ENCODE measurements at regions not wholly inside any gene's neighbourhood (a gene's known extent, or its start where the extent isn't known, plus 50 kb on each side); places are given as distances from the start of the nearest gene placed in this dataset.

GRCh38 chr2:67516899-67517530 is 119.9 kb downstream of the ETAA1 start:
- Histone ChIP-seq H3K36me3 (ENCODE audit: control insufficient read depth in 2 of 2, insufficient read depth in 2 of 2, low read length in 2 of 2) (no peaks in the 10 kb centered on the region), H3K9me3 (ENCODE audit: control insufficient read depth in 2 of 2, low read length in 2 of 2) (no peaks in the 10 kb centered on the region), H3K27ac (ENCODE audit: low read length) (no peak overlapping the region), H3K4me3 (ENCODE audit: low read length in 2 of 2) (no peak overlapping the region), H3K27me3 (ENCODE audit: control insufficient read depth in 1 of 2, insufficient read depth in 2 of 2, low read length in 2 of 2) (no peaks in the 10 kb centered on the region), H3K4me1 (ENCODE audit: control insufficient read depth, insufficient read depth, low read length) (peaks cover 4% of the 10 kb centered on the region), H3K9ac (ENCODE audit: low read length in 2 of 2) (no peak overlapping the region)

- no peak overlapping the region for H3K27ac ChIP-seq (ENCODE audit: low read length)
- no peaks in the 10 kb centered on the region for H3K9me3 ChIP-seq (ENCODE audit: control insufficient read depth in 2 of 2, low read length in 2 of 2)
- no peaks in the 10 kb centered on the region for H3K36me3 ChIP-seq (ENCODE audit: control insufficient read depth in 2 of 2, insufficient read depth in 2 of 2, low read length in 2 of 2)
- no peaks in the 10 kb centered on the region for H3K27me3 ChIP-seq (ENCODE audit: control insufficient read depth in 1 of 2, insufficient read depth in 2 of 2, low read length in 2 of 2)
- H3K9ac ChIP-seq (ENCODE audit: low read length in 2 of 2): no peak overlapping the region
- H3K4me1 ChIP-seq (ENCODE audit: control insufficient read depth, insufficient read depth, low read length): peaks cover 4% of the 10 kb centered on the region
- no peak overlapping the region for H3K4me3 ChIP-seq (ENCODE audit: low read length in 2 of 2)
Observed at GRCh38 chr2:67522148-67522547, 125.0 kb downstream of the ETAA1 start.

GRCh38 chr2:67524213-67524612 is 127.1 kb downstream of the ETAA1 start:
- H3K27me3 ChIP-seq (ENCODE audit: control insufficient read depth in 1 of 2, insufficient read depth in 2 of 2, low read length in 2 of 2): no peaks in the 10 kb centered on the region
- no peak overlapping the region for H3K4me3 ChIP-seq (ENCODE audit: low read length in 2 of 2)
- H3K27ac ChIP-seq (ENCODE audit: low read length): no peak overlapping the region
- H3K36me3 ChIP-seq (ENCODE audit: control insufficient read depth in 2 of 2, insufficient read depth in 2 of 2, low read length in 2 of 2): no peaks in the 10 kb centered on the region
- no peak overlapping the region for H3K9ac ChIP-seq (ENCODE audit: low read length in 2 of 2)
- H3K9me3 ChIP-seq (ENCODE audit: control insufficient read depth in 2 of 2, low read length in 2 of 2): no peaks in the 10 kb centered on the region
- H3K4me1 ChIP-seq (ENCODE audit: control insufficient read depth, insufficient read depth, low read length): no peaks in the 10 kb centered on the region

- H3K9me3 ChIP-seq (ENCODE audit: control insufficient read depth in 2 of 2, low read length in 2 of 2): no peaks in the 10 kb centered on the region
- H3K36me3 ChIP-seq (ENCODE audit: control insufficient read depth in 2 of 2, insufficient read depth in 2 of 2, low read length in 2 of 2): no peaks in the 10 kb centered on the region
- no peaks in the 10 kb centered on the region for H3K4me1 ChIP-seq (ENCODE audit: control insufficient read depth, insufficient read depth, low read length)
- no peaks in the 10 kb centered on the region for H3K27me3 ChIP-seq (ENCODE audit: control insufficient read depth in 1 of 2, insufficient read depth in 2 of 2, low read length in 2 of 2)
- no peak overlapping the region for H3K27ac ChIP-seq (ENCODE audit: low read length)
- no peak overlapping the region for H3K9ac ChIP-seq (ENCODE audit: low read length in 2 of 2)
- no peak overlapping the region for H3K4me3 ChIP-seq (ENCODE audit: low read length in 2 of 2)
Observed at GRCh38 chr2:67524777-67525176, 127.6 kb downstream of the ETAA1 start.

GRCh38 chr2:67526283-67526682 is 129.2 kb downstream of the ETAA1 start:
- Histone ChIP-seq H3K9me3 (ENCODE audit: control insufficient read depth in 2 of 2, low read length in 2 of 2) (no peaks in the 10 kb centered on the region), H3K4me3 (ENCODE audit: low read length in 2 of 2) (no peak overlapping the region), H3K36me3 (ENCODE audit: control insufficient read depth in 2 of 2, insufficient read depth in 2 of 2, low read length in 2 of 2) (no peaks in the 10 kb centered on the region), H3K27ac (ENCODE audit: low read length) (no peak overlapping the region), H3K27me3 (ENCODE audit: control insufficient read depth in 1 of 2, insufficient read depth in 2 of 2, low read length in 2 of 2) (no peaks in the 10 kb centered on the region), H3K9ac (ENCODE audit: low read length in 2 of 2) (no peak overlapping the region), H3K4me1 (ENCODE audit: control insufficient read depth, insufficient read depth, low read length) (no peaks in the 10 kb centered on the region)

- no peaks in the 10 kb centered on the region for H3K36me3 ChIP-seq (ENCODE audit: control insufficient read depth in 2 of 2, insufficient read depth in 2 of 2, low read length in 2 of 2)
- H3K27me3 ChIP-seq (ENCODE audit: control insufficient read depth in 1 of 2, insufficient read depth in 2 of 2, low read length in 2 of 2): no peaks in the 10 kb centered on the region
- no peak overlapping the region for H3K4me3 ChIP-seq (ENCODE audit: low read length in 2 of 2)
- no peaks in the 10 kb centered on the region for H3K4me1 ChIP-seq (ENCODE audit: control insufficient read depth, insufficient read depth, low read length)
- no peak overlapping the region for H3K27ac ChIP-seq (ENCODE audit: low read length)
- H3K9ac ChIP-seq (ENCODE audit: low read length in 2 of 2): no peak overlapping the region
- no peaks in the 10 kb centered on the region for H3K9me3 ChIP-seq (ENCODE audit: control insufficient read depth in 2 of 2, low read length in 2 of 2)
Observed at GRCh38 chr2:67528320-67528719, 131.2 kb downstream of the ETAA1 start.

- H3K36me3 ChIP-seq (ENCODE audit: control insufficient read depth in 2 of 2, insufficient read depth in 2 of 2, low read length in 2 of 2): no peaks in the 10 kb centered on the region
- H3K9ac ChIP-seq (ENCODE audit: low read length in 2 of 2): no peak overlapping the region
- H3K4me1 ChIP-seq (ENCODE audit: control insufficient read depth, insufficient read depth, low read length): no peaks in the 10 kb centered on the region
- no peak overlapping the region for H3K27ac ChIP-seq (ENCODE audit: low read length)
- no peaks in the 10 kb centered on the region for H3K27me3 ChIP-seq (ENCODE audit: control insufficient read depth in 1 of 2, insufficient read depth in 2 of 2, low read length in 2 of 2)
- H3K4me3 ChIP-seq (ENCODE audit: low read length in 2 of 2): no peak overlapping the region
- peaks cover 0 to 2% of the 10 kb centered on the region in 2 donors for H3K9me3 ChIP-seq (ENCODE audit: control insufficient read depth in 2 of 2, low read length in 2 of 2)
Observed at GRCh38 chr2:67532387-67532786, 135.3 kb downstream of the ETAA1 start.

- no peaks in the 10 kb centered on the region for H3K27me3 ChIP-seq (ENCODE audit: control insufficient read depth in 1 of 2, insufficient read depth in 2 of 2, low read length in 2 of 2)
- no peaks in the 10 kb centered on the region for H3K4me1 ChIP-seq (ENCODE audit: control insufficient read depth, insufficient read depth, low read length)
- no peak overlapping the region for H3K27ac ChIP-seq (ENCODE audit: low read length)
- H3K9me3 ChIP-seq (ENCODE audit: control insufficient read depth in 2 of 2, low read length in 2 of 2): peaks cover 0 to 2% of the 10 kb centered on the region in 2 donors
- H3K4me3 ChIP-seq (ENCODE audit: low read length in 2 of 2): no peak overlapping the region
- H3K9ac ChIP-seq (ENCODE audit: low read length in 2 of 2): no peak overlapping the region
- no peaks in the 10 kb centered on the region for H3K36me3 ChIP-seq (ENCODE audit: control insufficient read depth in 2 of 2, insufficient read depth in 2 of 2, low read length in 2 of 2)
Observed at GRCh38 chr2:67534745-67535144, 137.6 kb downstream of the ETAA1 start.

GRCh38 chr2:67540962-67541361 is 143.8 kb downstream of the ETAA1 start:
- H3K27me3 ChIP-seq (ENCODE audit: control insufficient read depth in 1 of 2, insufficient read depth in 2 of 2, low read length in 2 of 2): no peaks in the 10 kb centered on the region
- H3K9me3 ChIP-seq (ENCODE audit: control insufficient read depth in 2 of 2, low read length in 2 of 2): peaks cover 0 to 2% of the 10 kb centered on the region in 2 donors
- H3K9ac ChIP-seq (ENCODE audit: low read length in 2 of 2): no peak overlapping the region
- H3K36me3 ChIP-seq (ENCODE audit: control insufficient read depth in 2 of 2, insufficient read depth in 2 of 2, low read length in 2 of 2): no peaks in the 10 kb centered on the region
- H3K27ac ChIP-seq (ENCODE audit: low read length): no peak overlapping the region
- H3K4me1 ChIP-seq (ENCODE audit: control insufficient read depth, insufficient read depth, low read length): no peaks in the 10 kb centered on the region
- H3K4me3 ChIP-seq (ENCODE audit: low read length in 2 of 2): no peak overlapping the region

- H3K36me3 ChIP-seq (ENCODE audit: control insufficient read depth in 2 of 2, insufficient read depth in 2 of 2, low read length in 2 of 2): no peaks in the 10 kb centered on the region
- H3K4me1 ChIP-seq (ENCODE audit: control insufficient read depth, insufficient read depth, low read length): no peaks in the 10 kb centered on the region
- H3K4me3 ChIP-seq (ENCODE audit: low read length in 2 of 2): no peak overlapping the region
- H3K9me3 ChIP-seq (ENCODE audit: control insufficient read depth in 2 of 2, low read length in 2 of 2): no peaks in the 10 kb centered on the region
- no peak overlapping the region for H3K27ac ChIP-seq (ENCODE audit: low read length)
- H3K27me3 ChIP-seq (ENCODE audit: control insufficient read depth in 1 of 2, insufficient read depth in 2 of 2, low read length in 2 of 2): no peaks in the 10 kb centered on the region
- H3K9ac ChIP-seq (ENCODE audit: low read length in 2 of 2): no peak overlapping the region
Observed at GRCh38 chr2:67544286-67544685, 147.2 kb downstream of the ETAA1 start.

- Histone ChIP-seq H3K4me1 (ENCODE audit: control insufficient read depth, insufficient read depth, low read length) (no peaks in the 10 kb centered on the region), H3K9me3 (ENCODE audit: control insufficient read depth in 2 of 2, low read length in 2 of 2) (no peaks in the 10 kb centered on the region), H3K36me3 (ENCODE audit: control insufficient read depth in 2 of 2, insufficient read depth in 2 of 2, low read length in 2 of 2) (no peaks in the 10 kb centered on the region), H3K4me3 (ENCODE audit: low read length in 2 of 2) (no peak overlapping the region), H3K27ac (ENCODE audit: low read length) (no peak overlapping the region), H3K27me3 (ENCODE audit: control insufficient read depth in 1 of 2, insufficient read depth in 2 of 2, low read length in 2 of 2) (no peaks in the 10 kb centered on the region), H3K9ac (ENCODE audit: low read length in 2 of 2) (no peak overlapping the region)
Observed at GRCh38 chr2:67548317-67549201, 151.4 kb downstream of the ETAA1 start.
